ENCODE measurements at regions not wholly inside any gene's neighbourhood (a gene's known extent, or its start where the extent isn't known, plus 50 kb on each side); places are given as distances from the start of the nearest gene placed in this dataset.

- intact Hi-C loops (cut with DNase I): no loop called here
- H3K36me3 ChIP-seq: no peaks in the 10 kb centered on the region
- H3K27ac ChIP-seq: no peak overlapping the region
- H3K27me3 ChIP-seq: no peaks in the 10 kb centered on the region
- WGBS, 2 donors: 73% methylated on average over 3 of the region's 3 CpGs
- no peaks in the 10 kb centered on the region for H3K4me1 ChIP-seq
- no peaks in the 10 kb centered on the region for H3K9me3 ChIP-seq
- H3K4me3 ChIP-seq (replicated peaks in 1 of 3): no peak overlapping the region
- TF ChIP-seq POLR2A (IDR thresholded peaks at IDR 0.05) (no peak), CTCF (IDR thresholded peaks at IDR 0.05) (no peak)
- no peak for DNase-seq
Observed at GRCh38 chr6:142558786-142559185, 257.0 kb downstream of the ADGRG6 start.

- intact Hi-C loops (cut with DNase I): no loop called here
- no peak for DNase-seq
- TF ChIP-seq CTCF (IDR thresholded peaks at IDR 0.05) (no peak), POLR2A (IDR thresholded peaks at IDR 0.05) (no peak)
- no peak overlapping the region for H3K27ac ChIP-seq
- H3K9me3 ChIP-seq: no peaks in the 10 kb centered on the region
- H3K27me3 ChIP-seq: no peaks in the 10 kb centered on the region
- H3K4me3 ChIP-seq (replicated peaks in 1 of 3): no peak overlapping the region
- no peaks in the 10 kb centered on the region for H3K36me3 ChIP-seq
- 82 to 92% methylated on average over 3 of the region's 3 CpGs for WGBS, 2 donors
- no peaks in the 10 kb centered on the region for H3K4me1 ChIP-seq
Observed at GRCh38 chr6:142561511-142562265, 259.9 kb downstream of the ADGRG6 start.

- Histone ChIP-seq H3K36me3 (no peaks in the 10 kb centered on the region), H3K9me3 (no peaks in the 10 kb centered on the region), H3K27me3 (no peaks in the 10 kb centered on the region), H3K4me3 (replicated peaks in 1 of 3) (no peak overlapping the region), H3K4me1 (no peaks in the 10 kb centered on the region), H3K27ac (no peak overlapping the region)
- no peak for TF ChIP-seq CTCF (IDR thresholded peaks at IDR 0.05)
- no peak for TF ChIP-seq POLR2A (IDR thresholded peaks at IDR 0.05)
- 85 to 91% methylated on average over 4 of the region's 4 CpGs for WGBS, 2 donors
- no peak for DNase-seq
- intact Hi-C loops (cut with DNase I): no loop called here
Observed at GRCh38 chr6:142562865-142563264, 261.1 kb downstream of the ADGRG6 start.

GRCh38 chr6:142566628-142567396, 265.0 kb downstream of the ADGRG6 start:
- intact Hi-C loops (cut with DNase I): no loop called here
- no peaks in the 10 kb centered on the region for H3K36me3 ChIP-seq
- TF ChIP-seq POLR2A (IDR thresholded peaks at IDR 0.05) (no peak), CTCF (IDR thresholded peaks at IDR 0.05) (peak in 5 of 6 experiments; percentile 38 to 87 (median 56))
- WGBS, 2 donors: 63 to 66% methylated on average over 10 of the region's 10 CpGs
- H3K4me3 ChIP-seq (replicated peaks in 1 of 3): no peak overlapping the region
- no peaks in the 10 kb centered on the region for H3K27me3 ChIP-seq
- H3K27ac ChIP-seq: no peak overlapping the region
- H3K4me1 ChIP-seq: no peaks in the 10 kb centered on the region
- peak in 1 of 2 donors; percentile 26 for DNase-seq
- no peaks in the 10 kb centered on the region for H3K9me3 ChIP-seq

DNA sequence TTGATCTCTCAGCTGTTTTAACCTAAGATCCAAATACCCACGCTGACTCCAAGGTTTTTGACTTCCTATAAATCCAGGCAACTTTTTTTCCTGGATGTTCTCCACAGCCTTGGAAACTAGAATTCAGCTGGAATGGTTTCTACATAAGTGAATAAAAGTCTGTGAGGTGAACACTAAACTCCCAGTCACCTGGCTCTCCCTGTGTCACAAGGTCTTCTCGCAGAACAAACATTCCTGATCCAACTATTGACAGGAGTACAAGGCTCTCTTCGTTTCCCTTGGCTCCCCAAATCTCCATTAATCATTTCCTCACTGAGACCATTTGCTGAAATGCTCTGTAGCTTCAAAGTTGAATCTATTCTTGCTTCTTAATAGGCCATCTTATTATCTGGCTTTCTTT, 265.7 kb downstream of the ADGRG6 start:
- Histone ChIP-seq H3K4me3 (replicated peaks in 1 of 3) (no peak overlapping the region), H3K9me3 (no peaks in the 10 kb centered on the region), H3K4me1 (no peaks in the 10 kb centered on the region), H3K27me3 (no peaks in the 10 kb centered on the region), H3K36me3 (no peaks in the 10 kb centered on the region), H3K27ac (no peak overlapping the region)
- DNase-seq: no peak
- no peak for TF ChIP-seq CTCF (IDR thresholded peaks at IDR 0.05)
- no peak for TF ChIP-seq POLR2A (IDR thresholded peaks at IDR 0.05)
- WGBS, 2 donors: 75 to 76% methylated on average over 3 of the region's 3 CpGs
- intact Hi-C loops (cut with DNase I): no loop called here

All from thyroid gland (tissue), 4 donors.